Right ventricle myocardium superior (tissue), 1 donor: ENCODE measurements at regions not wholly inside any gene's neighbourhood (a gene's known extent, or its start where the extent isn't known, plus 50 kb on each side); places are given as distances from the start of the nearest gene placed in this dataset.
"Not testable (repeated sequence)": the region's sequence is repeated elsewhere in the genome, so short reads cannot be mapped to it uniquely, and the experiment has no call there.

Source experiments
- ATAC-seq: fragments of 200-7000 bp; cut with Tn5 transposase; one replicate; pipeline ENCODE4 v1.9.1; 2020; ENCODE audit warnings: mild to moderate bottlenecking; ENCODE audit not compliant: poor library complexity
- DNase-seq: peaks from one replicate; pipeline ENCODE4 v3.0.0-alpha.2; 2020
- intact Hi-C: fragments of 100-400 bp; cut with DNase I; formaldehyde crosslinking; loops from one replicate; pipeline ENCODE4 v1.11.2; 2022
- donor health status: DM: no; HTN: yes; CAD: no; lungs with severe emphysema.

GRCh38 chr13:59043016-59043415 is 1120.7 kb downstream of the DIAPH3 start:
- intact Hi-C loops = no loop called here
- ATAC-seq = no peak

GRCh38 chr13:59047546-59047945 is 1116.2 kb downstream of the DIAPH3 start:
- no peak for DNase-seq
- no peak for ATAC-seq
- intact Hi-C loops = no loop called here

More at GRCh38 chr13:59043016-59043415, 1120.7 kb downstream of the DIAPH3 start:
- DNase-seq = no peak

- ATAC-seq = no peak
- intact Hi-C loops = no loop called here
- no peak for DNase-seq
These were observed 1102.1 kb downstream of the DIAPH3 start for GRCh38 chr13:59061621-59062020.

- DNase-seq = no peak
- intact Hi-C loops = no loop called here
- ATAC-seq = no peak
These were observed 1099.7 kb downstream of the DIAPH3 start for GRCh38 chr13:59064042-59064441.

DNA sequence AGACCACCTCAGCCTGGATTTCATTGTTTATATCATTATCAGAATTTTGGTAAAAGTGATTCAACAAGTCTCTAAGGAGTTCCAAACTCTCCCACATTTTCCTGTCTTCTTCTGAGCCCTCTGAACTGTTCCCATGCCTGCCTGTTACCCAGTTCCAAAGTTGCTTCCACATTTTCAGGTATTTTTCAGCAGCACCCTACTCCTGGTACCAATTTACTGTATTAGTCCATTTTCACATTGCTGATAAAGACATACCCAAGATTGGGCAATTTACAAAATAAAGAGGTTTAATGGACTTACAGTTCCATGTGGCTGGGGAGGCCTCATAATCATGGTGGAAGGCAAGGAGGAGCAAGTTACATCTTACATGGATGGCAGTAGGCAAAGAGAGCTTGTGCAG is 1087.3 kb downstream of the DIAPH3 start:
- intact Hi-C loops, ATAC-seq, DNase-seq: not testable (repeated sequence)

DNA sequence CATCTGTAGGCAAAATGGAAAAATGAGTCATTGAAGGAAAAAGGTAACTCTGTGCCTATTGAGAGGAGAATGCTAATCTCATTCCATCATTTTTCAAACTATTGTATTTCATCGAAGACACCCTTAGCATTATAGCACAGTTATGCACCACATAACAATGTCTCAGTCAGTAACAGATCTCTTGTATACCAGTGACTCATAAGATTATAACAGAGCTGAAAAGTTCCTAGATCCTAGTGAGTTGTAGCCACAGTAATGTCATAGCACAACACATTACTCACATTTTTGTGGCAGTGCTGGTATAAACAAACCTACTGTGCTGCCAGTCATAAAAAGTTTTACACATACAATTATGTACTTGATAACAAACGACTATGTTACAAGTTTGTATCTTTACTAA is 1077.6 kb downstream of the DIAPH3 start:
- DNase-seq (no peak), ATAC-seq (no peak)
- intact Hi-C loops = no loop called here

DNA sequence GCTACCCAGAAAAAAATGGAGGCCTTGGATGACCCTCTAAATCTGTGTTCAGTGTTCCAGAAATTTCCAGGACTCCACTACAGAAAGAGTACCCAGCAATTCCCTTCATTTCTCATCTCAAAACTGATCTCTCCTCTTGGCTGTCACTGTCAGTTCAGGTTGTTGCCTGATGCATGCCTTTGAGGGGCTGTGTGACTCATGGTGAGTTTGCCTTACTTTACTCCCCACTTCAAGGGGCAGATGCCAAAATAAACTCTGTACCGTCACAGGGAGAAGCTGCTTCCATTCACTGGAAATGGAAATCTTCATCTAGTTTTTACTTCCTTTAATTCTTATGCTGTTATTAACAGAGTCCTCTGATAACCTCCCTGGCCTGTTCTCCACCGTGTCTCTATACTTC is 1075.0 kb downstream of the DIAPH3 start:
- intact Hi-C loops = no loop called here
- DNase-seq = no peak
- no peak for ATAC-seq

DNA sequence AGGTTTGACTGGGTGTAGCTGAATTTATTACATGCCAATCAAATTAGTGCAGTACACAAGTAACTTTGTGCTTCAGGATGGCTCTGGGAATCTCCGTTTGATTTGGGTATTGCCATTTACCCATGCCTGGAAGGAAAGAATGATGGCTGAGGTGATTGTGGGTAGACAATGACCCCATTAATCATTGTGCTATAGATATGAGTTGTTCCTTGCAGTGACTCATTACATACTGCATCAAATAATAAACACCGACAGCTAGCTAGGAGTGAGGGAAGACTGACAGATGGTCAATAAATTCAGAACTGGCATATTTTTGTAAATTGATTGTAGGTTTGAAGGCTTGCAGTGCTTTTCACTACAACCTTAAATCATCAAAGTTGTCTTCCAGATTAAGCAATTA is 1069.5 kb downstream of the DIAPH3 start:
- ATAC-seq = no peak
- intact Hi-C loops = no loop called here
- DNase-seq = no peak

GRCh38 chr13:59099182-59099974 is 1064.3 kb downstream of the DIAPH3 start:
- no peak for DNase-seq
- intact Hi-C loops = no loop called here
- no peak for ATAC-seq

- intact Hi-C loops = no loop called here
- ATAC-seq = no peak
- DNase-seq = no peak
These were observed 1060.5 kb downstream of the DIAPH3 start for GRCh38 chr13:59103004-59103768.

DNA sequence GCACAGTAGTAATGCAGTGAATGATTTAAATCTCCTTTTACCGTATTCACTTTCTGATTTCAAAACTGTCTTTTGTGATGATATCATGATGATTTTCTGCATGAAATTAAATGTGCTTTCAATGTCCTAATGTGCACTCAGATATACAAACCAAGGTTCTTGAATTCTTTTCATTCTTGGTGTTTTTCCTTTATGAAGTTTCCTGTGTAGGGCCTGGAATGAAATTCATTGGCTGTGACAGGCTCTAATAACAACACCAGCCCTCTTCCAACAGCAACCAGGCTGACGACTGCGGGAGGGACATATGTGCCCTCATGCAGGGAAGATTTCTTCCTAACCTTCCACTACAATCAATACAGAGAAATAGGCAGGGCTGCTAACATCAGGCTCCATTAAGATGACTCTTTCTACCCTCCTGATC is 1052.0 kb downstream of the DIAPH3 start:
- ATAC-seq = no peak
- no peak for DNase-seq
- intact Hi-C loops = no loop called here

GRCh38 chr13:59112221-59112718 is 1051.5 kb downstream of the DIAPH3 start:
- intact Hi-C loops = no loop called here

DNA sequence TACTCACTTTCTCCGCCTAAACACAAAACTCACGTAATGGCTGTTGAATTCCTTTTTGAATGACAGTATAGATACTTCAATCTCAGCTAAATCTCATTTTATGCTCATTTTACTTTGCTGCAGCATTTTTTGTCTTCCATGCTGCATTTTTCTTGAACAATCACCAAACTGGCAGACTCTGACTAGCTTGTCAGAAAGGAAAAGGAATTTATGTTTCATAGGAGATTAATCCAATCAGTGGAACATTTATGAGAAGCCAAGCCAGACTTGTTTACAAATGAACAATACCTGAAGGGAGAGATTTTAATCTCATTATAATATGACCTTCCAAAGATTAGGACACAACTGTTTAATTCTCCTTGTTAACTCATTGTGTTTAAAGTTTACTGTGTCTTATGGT is 1044.3 kb downstream of the DIAPH3 start:
- intact Hi-C loops = no loop called here
- no peak for DNase-seq
- ATAC-seq = no peak

More at GRCh38 chr13:59112221-59112718, 1051.5 kb downstream of the DIAPH3 start:
- DNase-seq = no peak
- ATAC-seq = peak; percentile 58

- ATAC-seq (no peak), DNase-seq (no peak)
- intact Hi-C loops = no loop called here
These were observed 1043.4 kb downstream of the DIAPH3 start for GRCh38 chr13:59120297-59120843.

DNA sequence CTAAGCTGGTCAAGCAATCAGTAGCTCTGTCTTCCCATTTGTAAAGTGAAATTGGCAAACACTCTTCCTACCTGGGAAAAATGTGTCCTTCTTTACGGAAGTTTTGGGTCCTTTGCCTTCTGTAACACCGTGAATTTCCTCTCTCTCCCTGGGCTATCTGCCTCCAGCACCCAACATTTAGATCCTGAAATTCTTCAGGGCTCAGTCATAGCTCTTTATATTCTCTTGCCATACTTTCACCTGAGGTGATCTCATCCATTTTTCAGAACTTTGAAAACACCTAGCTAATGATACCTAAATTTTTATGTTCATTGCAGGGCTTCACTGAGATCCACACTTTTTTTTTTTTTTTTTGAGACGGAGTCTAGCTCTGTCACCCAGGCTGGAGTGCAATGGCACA is 1042.2 kb downstream of the DIAPH3 start:
- intact Hi-C loops = no loop called here
- ATAC-seq = no peak
- no peak for DNase-seq

DNA sequence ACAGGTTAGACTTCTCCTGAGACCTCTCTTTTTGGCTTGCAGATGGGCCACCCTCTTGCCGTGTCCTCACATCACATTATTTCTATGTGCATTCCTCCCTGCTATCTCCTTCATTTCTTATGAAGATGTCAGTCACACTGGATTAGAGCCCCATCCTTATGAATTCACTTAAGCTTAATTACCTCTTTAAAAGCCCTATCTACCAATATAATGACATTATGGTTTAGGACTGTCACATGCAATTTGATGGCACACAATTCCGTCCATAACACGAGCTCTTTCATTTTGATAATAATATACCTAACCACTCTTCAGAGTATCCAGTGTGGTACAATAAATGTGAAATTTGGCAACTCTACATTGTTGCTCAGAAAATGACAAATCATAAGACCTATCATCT is 1037.3 kb downstream of the DIAPH3 start:
- intact Hi-C loops = no loop called here
- no peak for ATAC-seq

DNA sequence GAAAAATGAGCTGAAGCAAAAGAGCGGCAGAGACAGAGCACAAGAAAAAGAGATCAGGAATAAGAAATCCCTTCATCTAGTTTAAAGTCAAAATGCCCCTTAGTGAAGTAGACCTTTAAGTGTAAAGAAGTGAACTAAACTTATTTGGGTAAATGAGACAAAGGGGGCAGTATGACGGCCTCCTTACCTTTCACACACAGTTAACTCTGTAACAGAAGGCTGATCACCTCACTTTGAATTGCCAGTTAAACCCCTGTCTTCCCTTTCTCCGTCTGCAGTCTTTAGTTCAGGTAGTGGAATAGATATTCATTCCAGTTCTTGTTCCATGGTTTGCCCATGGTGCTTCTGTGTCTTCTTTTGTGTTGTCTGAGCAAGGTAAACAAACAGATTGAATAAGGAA is 1029.8 kb downstream of the DIAPH3 start:
- intact Hi-C loops = no loop called here
- ATAC-seq (no peak), DNase-seq (no peak)

More for the DNA sequence above, 1037.3 kb downstream of the DIAPH3 start:
- DNase-seq = no peak

DNA sequence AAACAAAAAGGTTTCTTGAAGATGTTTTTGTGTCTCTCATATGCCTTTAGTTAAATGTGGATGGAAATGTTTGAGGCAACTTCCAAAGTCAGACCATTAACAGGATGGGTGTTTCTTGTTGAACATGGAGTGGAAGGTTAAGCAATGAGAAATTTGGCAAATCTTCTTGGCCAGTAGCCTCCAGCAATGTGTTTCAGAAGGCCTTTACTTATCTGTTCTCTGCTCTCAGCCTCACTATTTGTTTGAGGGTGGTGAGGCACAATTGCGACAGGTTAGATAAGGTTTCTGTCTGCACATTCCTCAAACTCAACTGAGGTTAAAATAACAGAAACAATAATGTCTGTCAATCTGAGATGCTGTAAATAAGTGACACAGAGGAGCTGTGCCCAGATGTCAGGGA is 1019.0 kb downstream of the DIAPH3 start:
- ATAC-seq (peak; percentile 41), DNase-seq (no peak)
- intact Hi-C loops = no loop called here

- no peak for DNase-seq
- intact Hi-C loops = no loop called here
- ATAC-seq = no peak
These were observed 1018.3 kb downstream of the DIAPH3 start for GRCh38 chr13:59145381-59145780.

GRCh38 chr13:59157181-59157580 is 1006.5 kb downstream of the DIAPH3 start:
- DNase-seq (no peak), ATAC-seq (no peak)
- intact Hi-C loops = no loop called here
